Natural killer cell (primary cell): ENCODE measurements at regions not wholly inside any gene's neighbourhood (a gene's known extent, or its start where the extent isn't known, plus 50 kb on each side); places are given as distances from the start of the nearest gene placed in this dataset.
A peak's percentile ranks its signal among the peaks of the same experiment; 100 is the strongest.

Experiments used
- ATAC-seq, 3 donors: fragments of 150-1000 bp in 2 of 3; fragments of 200-7000 bp in 1 of 3; cut with Tn5 transposase; 1 replicate in 1 of 3; 2 replicates in 2 of 3; pipeline ENCODE4 v1.10.0; 2021; ENCODE audit warnings: mild to moderate bottlenecking in 2 of 3, moderate library complexity in 2 of 3
- DNase-seq, 2 donors: peaks; one replicate each; pipeline versions ENCODE4 v3.0.0 to v3.0.0-alpha.2; 2013 to 2021; ENCODE audit warnings: mixed read lengths in 1 of 2
- H3K27ac ChIP-seq: one replicate; pipeline ENCODE4 v1.5.1; 2013; ENCODE audit warnings: mild to moderate bottlenecking, low read length
- H3K27me3 ChIP-seq: one replicate; pipeline ENCODE4 v1.6.1; 2013; ENCODE audit warnings: low read length; ENCODE audit not compliant: control insufficient read depth, insufficient read depth
- H3K36me3 ChIP-seq: one replicate; pipeline ENCODE4 v1.6.1; 2013; ENCODE audit warnings: low read length; ENCODE audit not compliant: control insufficient read depth, insufficient read depth
- H3K4me1 ChIP-seq: one replicate; pipeline ENCODE4 v1.6.1; 2013; ENCODE audit warnings: low read length; ENCODE audit not compliant: control insufficient read depth, insufficient read depth
- H3K4me3 ChIP-seq: one replicate; pipeline ENCODE4 v1.5.1; 2013; ENCODE audit warnings: low read length
- H3K9me3 ChIP-seq: one replicate; pipeline ENCODE4 v1.6.1; 2013; ENCODE audit warnings: low read length; ENCODE audit not compliant: control insufficient read depth, insufficient read depth
- H3K27ac Mint-ChIP-seq, 2 donors: one replicate each; pipeline ENCODE4 v1.8.0; 2022; ENCODE audit warnings: mild to moderate bottlenecking in 2 of 2, mixed read lengths in 2 of 2, moderate library complexity in 1 of 2
- H3K27me3 Mint-ChIP-seq, 2 donors: one replicate each; pipeline ENCODE4 v1.8.0; 2022; ENCODE audit warnings: low read depth in 2 of 2, mixed read lengths in 2 of 2
- H3K36me3 Mint-ChIP-seq: one replicate; pipeline ENCODE4 v1.8.0; 2022; ENCODE audit warnings: mixed read lengths
- H3K4me1 Mint-ChIP-seq, 2 donors: one replicate each; pipeline ENCODE4 v1.8.0; 2022; ENCODE audit warnings: mixed read lengths in 2 of 2
- H3K4me3 Mint-ChIP-seq: one replicate; pipeline ENCODE4 v1.8.0; 2022; ENCODE audit warnings: mild to moderate bottlenecking, moderate library complexity, mixed read lengths
- H3K9me3 Mint-ChIP-seq, 2 donors: one replicate each; pipeline ENCODE4 v1.8.0; 2022; ENCODE audit warnings: mixed read lengths in 2 of 2
- CTCF ChIP-seq: fragments of 200-600 bp; IDR thresholded peaks from one replicate; pipeline ENCODE4 v1.8.0; 2022; ENCODE audit warnings: antibody characterized with exemption
- WGBS: methylation state at CpG from one replicate; pipeline ENCODE4 v1.1.7; 2013; ENCODE audit warnings: missing lambda C conversion rate; ENCODE audit not compliant: insufficient coverage; 5-methylcytosine and 5-hydroxymethylcytosine counted together
- intact Hi-C: fragments of 100-400 bp; cut with micrococcal nuclease; formaldehyde crosslinking; loops from one replicate; pipeline ENCODE4 v1.14.2; 2022

DNA sequence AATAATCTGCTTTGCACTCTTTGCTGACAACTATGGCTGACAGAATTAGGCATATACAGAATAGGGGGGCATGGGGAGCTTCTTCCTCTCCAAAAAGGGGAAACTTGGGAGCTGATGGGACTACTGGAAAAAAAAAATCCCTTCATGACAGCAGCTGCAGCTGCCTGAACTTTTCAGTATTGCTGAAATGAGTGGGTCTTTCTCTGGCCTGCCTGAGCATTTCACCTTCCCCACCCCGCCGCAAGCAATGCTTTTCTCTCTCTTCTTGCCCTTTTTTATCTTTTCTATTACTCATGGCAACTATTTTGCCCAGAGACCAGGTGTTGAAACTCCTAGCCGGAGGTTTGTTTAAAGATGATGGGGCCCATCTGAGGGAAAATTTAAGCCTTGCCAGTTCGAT lies 244.9 kb downstream of the SEMA3D start:
- TF ChIP-seq CTCF = no peak
- intact Hi-C loops = no loop called here
- Mint-ChIP-seq H3K4me1 (no peaks in the 10 kb centered on the region), H3K4me3 (no peak overlapping the region), H3K9me3 (peaks cover 11 to 20% of the 10 kb centered on the region in 2 donors), H3K27me3 (no peaks in the 10 kb centered on the region), H3K27ac (no peak overlapping the region), H3K36me3 (peaks cover 4% of the 10 kb centered on the region)
- Histone ChIP-seq H3K27ac (no peak overlapping the region), H3K27me3 (no peaks in the 10 kb centered on the region), H3K4me3 (no peak overlapping the region), H3K9me3 (peaks cover 5% of the 10 kb centered on the region), H3K4me1 (no peaks in the 10 kb centered on the region), H3K36me3 (no peaks in the 10 kb centered on the region)
- ATAC-seq (no peak), DNase-seq (no peak)
- 89% methylated on average over 4 of the region's 4 CpGs for WGBS

GRCh38 chr7:84941291-84941690 lies 245.6 kb downstream of the SEMA3D start:
- 60% methylated on average over 1 of the region's 1 CpG for WGBS
- Mint-ChIP-seq H3K27ac (no peak overlapping the region), H3K36me3 (peaks cover 7% of the 10 kb centered on the region), H3K9me3 (peaks cover 9 to 21% of the 10 kb centered on the region in 2 donors), H3K27me3 (no peaks in the 10 kb centered on the region), H3K4me1 (no peaks in the 10 kb centered on the region), H3K4me3 (no peak overlapping the region)
- Histone ChIP-seq H3K9me3 (peaks cover 5% of the 10 kb centered on the region), H3K4me1 (no peaks in the 10 kb centered on the region), H3K27me3 (no peaks in the 10 kb centered on the region), H3K36me3 (no peaks in the 10 kb centered on the region), H3K4me3 (no peak overlapping the region), H3K27ac (no peak overlapping the region)
- no peak for ATAC-seq
- no peak for DNase-seq
- TF ChIP-seq CTCF = no peak
- intact Hi-C loops = no loop called here

GRCh38 chr7:84939888-84940287 lies 247.0 kb downstream of the SEMA3D start:
- Histone ChIP-seq H3K27me3 (no peaks in the 10 kb centered on the region), H3K27ac (no peak overlapping the region), H3K4me3 (no peak overlapping the region), H3K9me3 (peaks cover 5% of the 10 kb centered on the region), H3K36me3 (no peaks in the 10 kb centered on the region), H3K4me1 (no peaks in the 10 kb centered on the region)
- ATAC-seq (peak in 1 of 3 donors; percentile 3), DNase-seq (no peak)
- no peak overlapping the region for H3K27ac Mint-ChIP-seq
- no peak overlapping the region for H3K4me3 Mint-ChIP-seq
- peaks cover 7% of the 10 kb centered on the region for H3K36me3 Mint-ChIP-seq
- no peak for TF ChIP-seq CTCF
- no peaks in the 10 kb centered on the region for H3K27me3 Mint-ChIP-seq
- intact Hi-C loops = no loop called here
- WGBS = 91% methylated on average over 32 of the region's 32 CpGs
- no peaks in the 10 kb centered on the region for H3K4me1 Mint-ChIP-seq
- H3K9me3 Mint-ChIP-seq = peaks cover 10 to 22% of the 10 kb centered on the region in 2 donors

GRCh38 chr7:84939442-84939841 lies 247.4 kb downstream of the SEMA3D start:
- Mint-ChIP-seq H3K27me3 (no peaks in the 10 kb centered on the region), H3K4me3 (no peak overlapping the region), H3K36me3 (peaks cover 7% of the 10 kb centered on the region), H3K27ac (no peak overlapping the region), H3K9me3 (peaks cover 11 to 24% of the 10 kb centered on the region in 2 donors), H3K4me1 (no peaks in the 10 kb centered on the region)
- H3K27me3 ChIP-seq = no peaks in the 10 kb centered on the region
- H3K4me3 ChIP-seq = no peak overlapping the region
- ATAC-seq (peak in 1 of 3 donors; percentile 7), DNase-seq (no peak)
- no peaks in the 10 kb centered on the region for H3K4me1 ChIP-seq
- intact Hi-C loops = no loop called here
- TF ChIP-seq CTCF = no peak
- H3K36me3 ChIP-seq = no peaks in the 10 kb centered on the region
- H3K9me3 ChIP-seq = peaks cover 5% of the 10 kb centered on the region
- WGBS = 93% methylated on average over 6 of the region's 7 CpGs
- H3K27ac ChIP-seq = no peak overlapping the region
